Limb (tissue), 2 donors: ENCODE measurements at regions not wholly inside any gene's neighbourhood (a gene's known extent, or its start where the extent isn't known, plus 50 kb on each side); places are given as distances from the start of the nearest gene placed in this dataset.
"Not testable (repeated sequence)": the region's sequence is repeated elsewhere in the genome, so short reads cannot be mapped to it uniquely, and the experiment has no call there.

ENCODE experiments used
- DNase-seq, 2 donors: peaks; one replicate each; pipeline ENCODE4 v3.0.0-alpha.2; 2016; ENCODE audit errors: extremely low spot score in 2 of 2

GRCh38 chrX:37904833-37905232, 57.5 kb upstream of the DYNLT3 start:
- DNase-seq: no peak

- peak in 1 of 2 donors; percentile 32 for DNase-seq
Observed at GRCh38 chrX:37905436-37906147, 58.2 kb upstream of the DYNLT3 start.

- DNase-seq: no peak
Observed at GRCh38 chrX:37906357-37906756, 59.0 kb upstream of the DYNLT3 start.

- no peak for DNase-seq
Observed at GRCh38 chrX:37910186-37910585, 62.8 kb upstream of the DYNLT3 start.

- DNase-seq: no peak
Observed at GRCh38 chrX:37912304-37912703, 64.9 kb upstream of the DYNLT3 start.

- DNase-seq: no peak
Observed at GRCh38 chrX:37912777-37913176, 65.4 kb upstream of the DYNLT3 start.

GRCh38 chrX:37918168-37918567, 70.8 kb upstream of the DYNLT3 start:
- no peak for DNase-seq

GRCh38 chrX:37918703-37919102, 71.3 kb upstream of the DYNLT3 start:
- no peak for DNase-seq

GRCh38 chrX:37921758-37922157, 74.4 kb upstream of the DYNLT3 start:
- no peak for DNase-seq

GRCh38 chrX:37922928-37923327, 75.6 kb upstream of the DYNLT3 start:
- DNase-seq: no peak

GRCh38 chrX:37925761-37926160, 78.4 kb upstream of the DYNLT3 start:
- DNase-seq: not testable (repeated sequence)

- DNase-seq: peak in 1 of 2 donors; percentile 46
Observed at GRCh38 chrX:37926700-37927099, 79.3 kb upstream of the DYNLT3 start.

GRCh38 chrX:37942170-37942569, 64.2 kb upstream of the SYTL5 start:
- no peak for DNase-seq

- no peak for DNase-seq
Observed at GRCh38 chrX:37943554-37944344, 62.6 kb upstream of the SYTL5 start.

- no peak for DNase-seq
Observed at GRCh38 chrX:37946197-37946596, 60.2 kb upstream of the SYTL5 start.

- no peak for DNase-seq
Observed at GRCh38 chrX:37955273-37955672, 51.1 kb upstream of the SYTL5 start.

- DNase-seq: no peak
Observed at GRCh38 chrX:37956223-37956622, 50.1 kb upstream of the SYTL5 start.
